Body of pancreas (tissue), 4 donors: ENCODE measurements at regions not wholly inside any gene's neighbourhood (a gene's known extent, or its start where the extent isn't known, plus 50 kb on each side); places are given as distances from the start of the nearest gene placed in this dataset.

Source experiments
- CTCF ChIP-seq, 7 experiments: fragments of 450-650 bp in 4 of 7; fragments of 200-600 bp in 3 of 7; sonication (generic) in 3 of 7; IDR thresholded peaks; one replicate each; pipeline ENCODE4 v1.5.1; 2016 to 2019; ENCODE audit warnings: antibody characterized with exemption in 7 of 7
- POLR2A ChIP-seq, 3 donors: fragments of 450-650 bp; IDR thresholded peaks; one replicate each; pipeline ENCODE4 v1.6.1; 2016; ENCODE audit warnings: antibody characterized with exemption in 3 of 3, mild to moderate bottlenecking in 2 of 3

- no peak for TF ChIP-seq CTCF (IDR thresholded peaks at IDR 0.05)
- TF ChIP-seq POLR2A (IDR thresholded peaks at IDR 0.05), result no peak
Observed at GRCh38 chrX:148372925-148373324, 127.5 kb upstream of the AFF2 start.
